Esophagus squamous epithelium (tissue), 4 donors: ENCODE measurements at regions not wholly inside any gene's neighbourhood (a gene's known extent, or its start where the extent isn't known, plus 50 kb on each side); places are given as distances from the start of the nearest gene placed in this dataset.

Source experiments
- POLR2A ChIP-seq, 4 donors: fragments of 450-650 bp; IDR thresholded peaks; one replicate each; pipeline ENCODE4 v1.6.1; 2017; ENCODE audit warnings: antibody characterized with exemption in 4 of 4, mild to moderate bottlenecking in 4 of 4, moderate library complexity in 3 of 4
- TF ChIP-seq, protein P1 (sequence below), 6 experiments: fragments of 450-650 bp in 4 of 6; fragments of 200-600 bp in 2 of 6; sonication (generic) in 2 of 6; IDR thresholded peaks; one replicate each; pipeline ENCODE4 v1.5.1; 2016 to 2019; ENCODE audit warnings: antibody characterized with exemption in 6 of 6, mild to moderate bottlenecking in 4 of 6, moderate library complexity in 4 of 6

DNA sequence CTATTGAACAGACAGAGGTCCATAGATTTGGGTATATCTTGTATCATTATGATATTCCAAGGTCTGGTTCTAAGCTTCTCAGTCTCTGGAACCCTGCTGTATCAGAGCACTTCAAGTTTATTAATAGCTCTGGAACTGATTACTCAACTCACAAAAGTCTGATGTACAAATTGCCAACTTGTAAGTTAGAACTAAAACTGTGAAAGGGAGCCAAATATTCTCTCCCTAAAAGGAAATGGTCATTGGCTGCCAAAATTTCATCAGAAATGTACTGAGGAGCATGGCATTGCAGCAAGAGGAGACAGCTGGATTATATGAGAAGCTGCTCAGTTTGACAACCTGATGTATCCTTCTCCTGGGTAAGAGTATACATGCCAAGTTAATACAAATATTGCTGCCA, 828.8 kb upstream of the SEL1L start:
- TF ChIP-seq, protein P1, sequence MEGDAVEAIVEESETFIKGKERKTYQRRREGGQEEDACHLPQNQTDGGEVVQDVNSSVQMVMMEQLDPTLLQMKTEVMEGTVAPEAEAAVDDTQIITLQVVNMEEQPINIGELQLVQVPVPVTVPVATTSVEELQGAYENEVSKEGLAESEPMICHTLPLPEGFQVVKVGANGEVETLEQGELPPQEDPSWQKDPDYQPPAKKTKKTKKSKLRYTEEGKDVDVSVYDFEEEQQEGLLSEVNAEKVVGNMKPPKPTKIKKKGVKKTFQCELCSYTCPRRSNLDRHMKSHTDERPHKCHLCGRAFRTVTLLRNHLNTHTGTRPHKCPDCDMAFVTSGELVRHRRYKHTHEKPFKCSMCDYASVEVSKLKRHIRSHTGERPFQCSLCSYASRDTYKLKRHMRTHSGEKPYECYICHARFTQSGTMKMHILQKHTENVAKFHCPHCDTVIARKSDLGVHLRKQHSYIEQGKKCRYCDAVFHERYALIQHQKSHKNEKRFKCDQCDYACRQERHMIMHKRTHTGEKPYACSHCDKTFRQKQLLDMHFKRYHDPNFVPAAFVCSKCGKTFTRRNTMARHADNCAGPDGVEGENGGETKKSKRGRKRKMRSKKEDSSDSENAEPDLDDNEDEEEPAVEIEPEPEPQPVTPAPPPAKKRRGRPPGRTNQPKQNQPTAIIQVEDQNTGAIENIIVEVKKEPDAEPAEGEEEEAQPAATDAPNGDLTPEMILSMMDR (IDR thresholded peaks at IDR 0.05), result no peak
- no peak for TF ChIP-seq POLR2A (IDR thresholded peaks at IDR 0.05)
